HepG2 (cell line): ENCODE measurements at regions not wholly inside any gene's neighbourhood (a gene's known extent, or its start where the extent isn't known, plus 50 kb on each side); places are given as distances from the start of the nearest gene placed in this dataset.

Source experiments
- ATAC-seq: fragments of 200-7000 bp; cut with Tn5 transposase; 3 replicates; pipeline ENCODE4 v1.9.1; 2020; ENCODE audit warnings: mild to moderate bottlenecking, moderate library complexity
- BruUV-seq: library from RNA; stranded (reverse); fragments of 400-500 nt; replicated peaks from 2 replicates; lab custom pipeline; 2021; lab: Mats Ljungman, UMichigan
- CTCF ChIA-PET: fragments of 300-600 bp; formaldehyde crosslinking; extraction: SDS; loops from one replicate; lab custom pipeline; 2021; ENCODE audit warnings: low total read pairs, inconsistent platforms, low intra/inter-chr PET ratio; lab: Yijun Ruan, JAX
- POLR2A ChIA-PET: fragments of 350-600 bp; sonication (Branson Sonifier 250); formaldehyde crosslinking; loops from one replicate; lab custom pipeline; 2020; ENCODE audit warnings: antibody characterized with exemption, inconsistent platforms; lab: Yijun Ruan, JAX
- DNase-seq: peaks from one replicate; pipeline ENCODE4 v3.0.0-alpha.2; 2015; ENCODE audit warnings: low spot score
- FAIRE-seq: peaks from 3 replicates; lab custom pipeline; 2011; peaks lifted over from hg19 to GRCh38; lab: Jason Lieb, UNC
- H2AFZ ChIP-seq: one replicate; pipeline ENCODE4 v1.6.1; 2011; ENCODE audit warnings: low read length, inconsistent platforms
- H3K27ac ChIP-seq: fragments of 300-600 bp; 3 replicates; pipeline ENCODE4 v1.8.0; 2011; ENCODE audit warnings: mixed run types, mild to moderate bottlenecking, mixed read lengths, low read length, inconsistent platforms; ENCODE audit not compliant: insufficient read depth; ENCODE audit errors: extremely low read length
- H3K27me3 ChIP-seq, 2 experiments: fragments of 200-600 bp in 1 of 2; 2 replicates in 1 of 2; 3 replicates in 1 of 2; pipeline versions ENCODE4 v1.6.0 to v1.8.0; 2011; ENCODE audit warnings: low read length in 2 of 2, mild to moderate bottlenecking in 2 of 2, moderate library complexity in 2 of 2, inconsistent platforms in 1 of 2; ENCODE audit not compliant: insufficient read depth in 2 of 2, control insufficient read depth in 1 of 2
- H3K36me3 ChIP-seq, 2 experiments: fragments of 200-600 bp in 1 of 2; replicated peaks in 1 of 2; 2 replicates in 1 of 2; 3 replicates in 1 of 2; pipeline versions ENCODE4 v1.5.1 to v1.8.0; 2011; ENCODE audit warnings: low read length in 2 of 2, inconsistent platforms in 1 of 2; ENCODE audit not compliant: insufficient read depth in 2 of 2, control insufficient read depth in 1 of 2
- H3K4me1 ChIP-seq: 2 replicates; pipeline ENCODE4 v1.5.1; 2012; ENCODE audit warnings: low read length, inconsistent platforms; ENCODE audit not compliant: insufficient read depth
- H3K4me2 ChIP-seq: 2 replicates; pipeline ENCODE4 v1.6.0; 2011; ENCODE audit warnings: low read depth, low read length, inconsistent platforms
- H3K4me3 ChIP-seq, 3 experiments: fragments of 200-600 bp in 1 of 3; sonication (generic), shearing (Covaris generic) in 1 of 3; replicated peaks in 1 of 3; 2 replicates each; pipeline ENCODE4 v1.5.1; 2011 to 2016; ENCODE audit warnings: low read length in 3 of 3, inconsistent platforms in 2 of 3, low read depth in 2 of 3, mild to moderate bottlenecking in 2 of 3, control low read depth in 1 of 3, mixed read lengths in 1 of 3; ENCODE audit not compliant: insufficient read depth in 1 of 3
- H3K79me2 ChIP-seq: one replicate; pipeline ENCODE4 v1.6.1; 2011; ENCODE audit warnings: low read length, inconsistent platforms; ENCODE audit not compliant: insufficient read depth
- H3K9ac ChIP-seq: 2 replicates; pipeline ENCODE4 v1.6.0; 2011; ENCODE audit warnings: mild to moderate bottlenecking, low read depth, low read length, inconsistent platforms; ENCODE audit not compliant: insufficient read depth
- H3K9me3 ChIP-seq: 2 replicates; pipeline ENCODE4 v1.5.1; 2012; ENCODE audit warnings: mild to moderate bottlenecking, low read length
- H4K20me1 ChIP-seq: 2 replicates; pipeline ENCODE4 v1.6.0; 2011; ENCODE audit warnings: inconsistent platforms, mild to moderate bottlenecking, low read length, moderate library complexity; ENCODE audit not compliant: insufficient read depth
- CEBPB ChIP-seq: IDR thresholded peaks from 2 replicates; pipeline ENCODE4 v1.6.1; 2011; ENCODE audit warnings: low read depth, low read length, improper control_type of control experiment, borderline replicate concordance
- GTF2F1 ChIP-seq: fragments of 150-350 bp; IDR thresholded peaks from 2 replicates; pipeline ENCODE4 v1.6.1; 2014; ENCODE audit warnings: low read length
- HNF4A ChIP-seq: sonication (generic); formaldehyde crosslinking; IDR thresholded peaks from 2 replicates; pipeline ENCODE4 v1.4.0; 2020; ENCODE audit warnings: missing genetic modification reagents
- NPAS2 ChIP-seq: sonication (generic); formaldehyde crosslinking; IDR thresholded peaks from 2 replicates; pipeline ENCODE4 v1.8.0; 2022; ENCODE audit warnings: mild to moderate bottlenecking, missing genetic modification reagents, borderline replicate concordance
- SOX13 ChIP-seq, 3 experiments: fragments of 450-650 bp in 1 of 3; sonication (generic) in 1 of 3; formaldehyde crosslinking in 1 of 3; IDR thresholded peaks in 2 of 3; conservative IDR thresholded peaks in 1 of 3; 2 replicates each; pipeline versions ENCODE4 v1.5.0 to v1.6.1; 2016 to 2020; ENCODE audit warnings: antibody characterized with exemption in 1 of 3, mild to moderate bottlenecking in 1 of 3, missing compliant biosample characterization in 1 of 3, missing genetic modification reagents in 1 of 3, moderate library complexity in 1 of 3
- ZNF605 ChIP-seq: sonication (generic); formaldehyde crosslinking; IDR thresholded peaks from 2 replicates; pipeline ENCODE4 v1.8.0; 2022; ENCODE audit warnings: mild to moderate bottlenecking, missing genetic modification reagents
- ZNF607 ChIP-seq: sonication (generic); formaldehyde crosslinking; IDR thresholded peaks from 2 replicates; pipeline ENCODE4 v1.5.1; 2020; ENCODE audit warnings: missing genetic modification reagents, mild to moderate bottlenecking, borderline replicate concordance
- WGBS: methylation state at CpG from one replicate; pipeline ENCODE4 v1.1.6; 2017; ENCODE audit warnings: low lambda C conversion rate; 5-methylcytosine and 5-hydroxymethylcytosine counted together
- in situ Hi-C: cut with HindIII; loops from 2 replicates; pipeline ENCODE4 v1.10.0; 2017; ENCODE audit warnings: low pct_unique_long_range_greater_than_20kb; ENCODE audit not compliant: extremely low pct_ligation_motif_present
- intact Hi-C: fragments of 100-400 bp; cut with micrococcal nuclease; formaldehyde crosslinking; loops from one replicate; pipeline ENCODE4 v1.10.0; 2022; ENCODE audit not compliant: unreplicated experiment
- TF ChIP-seq, protein P1 (sequence below): sonication (generic); formaldehyde crosslinking; IDR thresholded peaks from 2 replicates; pipeline ENCODE4 v1.5.1; 2020; ENCODE audit warnings: mild to moderate bottlenecking, missing genetic modification reagents

DNA sequence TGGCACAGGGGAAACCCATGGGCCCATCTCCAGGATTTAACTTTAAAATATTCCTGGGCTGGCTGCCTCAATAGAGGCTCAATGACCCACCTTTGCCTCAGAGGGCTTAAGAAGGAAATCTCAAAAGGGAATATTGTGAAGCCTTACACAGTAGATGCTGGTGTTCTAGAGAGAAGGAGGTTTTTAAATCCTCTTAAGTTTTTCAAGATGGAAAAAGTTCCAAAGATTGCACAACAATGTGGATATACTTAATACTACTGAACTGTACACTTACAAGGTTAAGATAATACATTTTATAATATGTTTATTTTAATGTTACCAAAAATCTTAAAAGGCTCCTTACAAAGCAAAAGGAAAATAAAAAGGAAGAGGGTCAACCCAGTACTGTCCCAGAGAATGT, 54.9 kb upstream of the LCLAT1 start:
- ATAC-seq (no peak), DNase-seq (no peak)
- H2AFZ ChIP-seq = no peak overlapping the region
- TF ChIP-seq CEBPB (peak; percentile 39), NPAS2 (CRISPR knock-in tag) (no peak)
- TF ChIP-seq, all 625 proteins: peak for 1
- POLR2A ChIA-PET = no interaction called here
- H3K4me3 ChIP-seq = no peak overlapping the region
- H3K9me3 ChIP-seq = no peaks in the 10 kb centered on the region
- H3K27me3 ChIP-seq = no peaks in the 10 kb centered on the region; a peak in 1 of 5 replicates
- CTCF ChIA-PET = no interaction called here
- H3K36me3 ChIP-seq = no peaks in the 10 kb centered on the region; a peak in 1 of 5 replicates
- H3K27ac ChIP-seq = no peak overlapping the region
- in situ Hi-C loops = no loop called here
- H3K4me1 ChIP-seq = no peaks in the 10 kb centered on the region
- intact Hi-C loops = no loop called here
- no peak overlapping the region for H3K9ac ChIP-seq
- BruUV-seq = no TSS peak
- no peak for FAIRE-seq
- H3K4me2 ChIP-seq = no peak overlapping the region
- H3K79me2 ChIP-seq = no peaks in the 10 kb centered on the region
- no peaks in the 10 kb centered on the region; the same call in 1 of the 2 replicates for H4K20me1 ChIP-seq

DNA sequence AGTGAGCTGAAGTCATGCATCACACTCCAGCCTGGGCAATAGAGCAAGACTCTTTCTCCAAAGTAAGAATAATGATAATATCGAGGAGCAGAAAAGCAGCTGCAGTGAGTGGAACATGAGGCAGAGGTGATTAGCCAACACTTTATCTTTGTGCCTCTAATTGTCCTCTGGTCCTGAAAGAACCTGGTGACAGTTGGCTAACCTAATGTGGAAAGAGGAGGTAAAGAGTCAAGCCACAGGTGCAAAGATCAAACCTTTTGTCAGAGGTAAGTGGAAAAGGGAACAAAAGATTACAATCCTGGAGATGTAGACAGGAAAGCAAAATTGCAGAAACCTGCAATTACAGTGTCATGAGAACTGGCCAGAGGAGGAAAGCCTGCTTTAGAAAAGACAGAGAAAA, 53.5 kb upstream of the LCLAT1 start:
- DNase-seq (peak; percentile 21), FAIRE-seq (no peak), ATAC-seq (no peak; the same call in 2 of the 3 replicates)
- H3K4me1 ChIP-seq = no peaks in the 10 kb centered on the region
- H3K4me2 ChIP-seq = no peak overlapping the region
- POLR2A ChIA-PET = no interaction called here
- H3K36me3 ChIP-seq = no peaks in the 10 kb centered on the region; a peak in 1 of 5 replicates
- H3K27ac ChIP-seq = no peak overlapping the region
- H3K9me3 ChIP-seq = no peaks in the 10 kb centered on the region
- in situ Hi-C loops = no loop called here
- intact Hi-C loops = no loop called here
- TF ChIP-seq GTF2F1 (no peak), ZNF607 (no peak), ZNF605 (CRISPR knock-in tag) (no peak), HNF4A (CRISPR knock-in tag) (peak; percentile 54), SOX13 (IDR thresholded peaks at IDR 0.05) (no peak), SOX13 (CRISPR knock-in tag; conservative IDR thresholded peaks at IDR 0.05 in 1 of 2, IDR thresholded peaks at IDR 0.05 in 1 of 2) (peak in 1 of 2 experiments; percentile 18; a peak in 1 of 4 replicates)
- TF ChIP-seq, protein P1, sequence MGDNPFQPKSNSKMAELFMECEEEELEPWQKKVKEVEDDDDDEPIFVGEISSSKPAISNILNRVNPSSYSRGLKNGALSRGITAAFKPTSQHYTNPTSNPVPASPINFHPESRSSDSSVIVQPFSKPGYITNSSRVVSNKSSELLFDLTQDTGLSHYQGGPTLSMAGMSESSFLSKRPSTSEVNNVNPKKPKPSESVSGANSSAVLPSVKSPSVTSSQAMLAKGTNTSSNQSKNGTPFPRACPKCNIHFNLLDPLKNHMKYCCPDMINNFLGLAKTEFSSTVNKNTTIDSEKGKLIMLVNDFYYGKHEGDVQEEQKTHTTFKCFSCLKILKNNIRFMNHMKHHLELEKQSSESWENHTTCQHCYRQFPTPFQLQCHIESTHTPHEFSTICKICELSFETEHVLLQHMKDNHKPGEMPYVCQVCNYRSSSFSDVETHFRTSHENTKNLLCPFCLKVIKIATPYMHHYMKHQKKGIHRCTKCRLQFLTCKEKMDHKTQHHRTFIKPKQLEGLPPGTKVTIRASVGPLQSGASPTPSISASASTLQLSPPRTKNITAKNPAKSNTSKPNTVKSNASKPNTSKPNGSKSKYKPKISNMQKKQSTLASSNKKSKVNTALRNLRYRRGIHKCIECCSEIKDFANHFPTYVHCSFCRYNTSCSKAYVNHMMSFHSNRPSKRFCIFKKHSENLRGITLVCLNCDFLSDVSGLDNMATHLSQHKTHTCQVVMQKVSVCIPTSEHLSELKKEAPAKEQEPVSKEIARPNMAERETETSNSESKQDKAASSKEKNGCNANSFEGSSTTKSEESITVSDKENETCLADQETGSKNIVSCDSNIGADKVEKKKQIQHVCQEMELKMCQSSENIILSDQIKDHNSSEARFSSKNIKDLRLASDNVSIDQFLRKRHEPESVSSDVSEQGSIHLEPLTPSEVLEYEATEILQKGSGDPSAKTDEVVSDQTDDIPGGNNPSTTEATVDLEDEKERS = no peak
- H3K79me2 ChIP-seq = no peaks in the 10 kb centered on the region
- H3K27me3 ChIP-seq = no peaks in the 10 kb centered on the region; a peak in 1 of 5 replicates
- no peak overlapping the region for H3K4me3 ChIP-seq
- WGBS = 14% methylated on average over 1 of the region's 1 CpG
- no peaks in the 10 kb centered on the region for H4K20me1 ChIP-seq
- no peak overlapping the region for H3K9ac ChIP-seq
- CTCF ChIA-PET = no interaction called here
- no TSS peak for BruUV-seq
- H2AFZ ChIP-seq = no peak overlapping the region
